ENCODE measurements at regions not wholly inside any gene's neighbourhood (a gene's known extent, or its start where the extent isn't known, plus 50 kb on each side); places are given as distances from the start of the nearest gene placed in this dataset.

GRCh38 chr15:35857567-35858226 is 311.7 kb upstream of the DPH6 start:
- H3K27me3 ChIP-seq = no peaks in the 10 kb centered on the region
- peaks cover 0 to 4% of the 10 kb centered on the region in 2 donors for H3K4me1 ChIP-seq
- H3K36me3 ChIP-seq = no peaks in the 10 kb centered on the region
- TF ChIP-seq CTCF (IDR thresholded peaks at IDR 0.05) = no peak
- no peak for DNase-seq (ENCODE audit: low spot score)
- H3K27ac ChIP-seq = no peak overlapping the region
- H3K9me3 ChIP-seq = no peaks in the 10 kb centered on the region
- no peak overlapping the region for H3K4me3 ChIP-seq

DNA sequence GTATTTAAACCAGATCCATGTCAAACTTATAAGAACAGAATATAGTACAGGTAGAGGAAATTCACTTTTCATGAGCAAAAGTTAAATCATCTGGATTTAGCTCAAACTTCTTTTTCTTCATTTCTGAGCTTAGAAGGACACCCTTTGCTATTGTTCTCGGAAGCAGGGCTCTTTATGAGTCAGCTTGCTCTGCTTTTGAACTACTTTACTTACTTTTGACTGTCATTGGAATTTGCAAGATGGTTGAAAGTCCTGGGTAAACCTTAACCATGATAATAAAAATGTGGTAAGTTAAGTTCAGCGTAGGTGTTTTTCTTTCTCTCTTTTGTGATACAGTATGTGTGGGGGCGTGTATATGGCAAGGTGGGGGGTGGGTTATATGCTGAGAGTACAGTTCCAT is 312.7 kb upstream of the DPH6 start:
- Histone ChIP-seq H3K27me3 (no peaks in the 10 kb centered on the region), H3K27ac (no peak overlapping the region), H3K9me3 (no peaks in the 10 kb centered on the region), H3K36me3 (no peaks in the 10 kb centered on the region), H3K4me1 (peaks cover 0 to 4% of the 10 kb centered on the region in 2 donors), H3K4me3 (no peak overlapping the region)
- no peak for TF ChIP-seq CTCF (IDR thresholded peaks at IDR 0.05)
- DNase-seq (ENCODE audit: low spot score) = no peak

- no peaks in the 10 kb centered on the region for H3K9me3 ChIP-seq
- no peak for DNase-seq (ENCODE audit: low spot score)
- no peaks in the 10 kb centered on the region for H3K36me3 ChIP-seq
- TF ChIP-seq CTCF (IDR thresholded peaks at IDR 0.05) = no peak
- no peak overlapping the region for H3K27ac ChIP-seq
- H3K4me1 ChIP-seq = no peaks in the 10 kb centered on the region
- H3K27me3 ChIP-seq = no peaks in the 10 kb centered on the region
- H3K4me3 ChIP-seq = no peak overlapping the region
Measured at GRCh38 chr15:35863655-35864054, 317.7 kb upstream of the DPH6 start.

GRCh38 chr15:35867356-35867755 is 321.4 kb upstream of the DPH6 start:
- no peaks in the 10 kb centered on the region for H3K27me3 ChIP-seq
- no peak overlapping the region for H3K4me3 ChIP-seq
- H3K27ac ChIP-seq = no peak overlapping the region
- no peaks in the 10 kb centered on the region for H3K36me3 ChIP-seq
- no peak for DNase-seq (ENCODE audit: low spot score)
- H3K9me3 ChIP-seq = no peaks in the 10 kb centered on the region
- TF ChIP-seq CTCF (IDR thresholded peaks at IDR 0.05) = no peak
- H3K4me1 ChIP-seq = no peaks in the 10 kb centered on the region

DNA sequence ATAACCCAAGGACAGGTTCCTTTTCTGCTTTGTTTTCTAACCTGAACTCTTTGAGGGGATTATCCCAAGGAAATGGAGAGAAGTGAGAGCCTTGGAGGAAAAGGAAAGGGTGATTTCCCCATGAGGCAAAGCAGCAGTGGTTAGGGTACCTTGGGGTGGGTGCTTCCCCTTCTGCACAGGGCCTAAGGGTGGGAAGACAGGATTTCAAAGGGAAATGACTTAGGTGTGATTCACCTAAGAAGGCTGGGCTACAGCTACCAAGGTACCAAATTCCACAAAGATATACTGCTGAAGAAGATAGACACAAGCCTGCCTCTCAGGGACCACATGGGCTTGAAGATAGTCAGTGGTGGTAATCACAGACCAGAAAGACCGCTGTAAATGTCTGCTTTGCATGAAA is 325.3 kb upstream of the DPH6 start:
- no peaks in the 10 kb centered on the region for H3K27me3 ChIP-seq
- no peaks in the 10 kb centered on the region for H3K4me1 ChIP-seq
- no peak for DNase-seq (ENCODE audit: low spot score)
- H3K4me3 ChIP-seq = no peak overlapping the region
- H3K27ac ChIP-seq = no peak overlapping the region
- H3K36me3 ChIP-seq = no peaks in the 10 kb centered on the region
- no peak for TF ChIP-seq CTCF (IDR thresholded peaks at IDR 0.05)
- no peaks in the 10 kb centered on the region for H3K9me3 ChIP-seq

GRCh38 chr15:35871812-35872211 is 325.8 kb upstream of the DPH6 start:
- Histone ChIP-seq H3K9me3 (no peaks in the 10 kb centered on the region), H3K27ac (no peak overlapping the region), H3K36me3 (no peaks in the 10 kb centered on the region), H3K4me1 (no peaks in the 10 kb centered on the region), H3K4me3 (no peak overlapping the region), H3K27me3 (no peaks in the 10 kb centered on the region)
- DNase-seq (ENCODE audit: low spot score) = no peak
- TF ChIP-seq CTCF (IDR thresholded peaks at IDR 0.05) = no peak

All from right atrium auricular region (tissue), 2 donors.